ENCODE measurements at regions not wholly inside any gene's neighbourhood (a gene's known extent, or its start where the extent isn't known, plus 50 kb on each side); places are given as distances from the start of the nearest gene placed in this dataset.

- TF ChIP-seq CTCF (IDR thresholded peaks at IDR 0.05; ENCODE audit: insufficient read depth, low read length), result no peak
- no peak overlapping the region for H3K4me3 ChIP-seq (ENCODE audit: low read depth, low read length)
- no peak for DNase-seq (ENCODE audit: low read depth)
These were observed 540.1 kb upstream of the RGS18 start for GRCh38 chr1:191618181-191618580.

DNA sequence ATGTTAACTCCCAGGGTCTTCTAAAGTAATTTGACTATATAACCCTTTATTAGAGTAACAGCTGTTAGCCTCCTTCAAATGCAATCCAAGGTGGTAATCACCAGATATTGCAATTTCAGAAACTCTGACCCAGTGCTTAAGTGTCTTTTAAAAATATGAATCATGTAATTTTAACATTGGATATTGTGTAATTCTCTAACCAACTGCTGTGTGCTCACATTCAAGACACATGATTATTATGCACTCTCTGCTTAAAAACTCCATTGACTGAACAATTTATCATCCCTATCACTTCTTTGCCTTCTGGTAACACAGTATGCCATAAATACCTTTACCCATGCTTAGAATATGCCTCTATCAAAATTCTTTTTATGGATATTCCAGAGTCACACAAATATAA is 537.4 kb upstream of the RGS18 start:
- no peak for TF ChIP-seq CTCF (IDR thresholded peaks at IDR 0.05; ENCODE audit: insufficient read depth, low read length)
- no peak overlapping the region for H3K4me3 ChIP-seq (ENCODE audit: low read depth, low read length)
- DNase-seq (ENCODE audit: low read depth), result no peak

DNA sequence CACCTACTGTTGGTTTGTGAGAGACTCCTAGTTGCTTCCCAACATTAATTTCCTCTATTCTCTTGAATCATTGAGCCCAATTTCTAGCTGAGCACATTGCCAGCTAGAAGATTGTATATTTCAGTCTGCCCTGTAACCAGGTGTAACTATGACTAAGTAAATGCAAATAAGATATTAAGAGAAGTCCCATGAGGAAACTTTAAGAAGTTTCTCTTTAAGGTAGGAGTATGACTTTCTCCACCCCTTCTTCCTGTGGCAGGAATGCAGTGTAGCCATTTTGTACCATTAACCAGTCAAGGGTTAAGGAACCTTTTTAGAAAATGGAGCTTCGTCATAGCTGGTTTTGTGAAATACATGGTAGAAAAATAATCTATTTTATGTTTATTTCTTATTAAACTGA is 534.2 kb upstream of the RGS18 start:
- TF ChIP-seq CTCF (IDR thresholded peaks at IDR 0.05; ENCODE audit: insufficient read depth, low read length), result no peak
- no peak for DNase-seq (ENCODE audit: low read depth)
- no peak overlapping the region for H3K4me3 ChIP-seq (ENCODE audit: low read depth, low read length)

- DNase-seq (ENCODE audit: low read depth), result no peak
- TF ChIP-seq CTCF (IDR thresholded peaks at IDR 0.05; ENCODE audit: insufficient read depth, low read length), result no peak
- H3K4me3 ChIP-seq (ENCODE audit: low read depth, low read length), result no peak overlapping the region
These were observed 528.4 kb upstream of the RGS18 start for GRCh38 chr1:191629836-191630235.

DNA sequence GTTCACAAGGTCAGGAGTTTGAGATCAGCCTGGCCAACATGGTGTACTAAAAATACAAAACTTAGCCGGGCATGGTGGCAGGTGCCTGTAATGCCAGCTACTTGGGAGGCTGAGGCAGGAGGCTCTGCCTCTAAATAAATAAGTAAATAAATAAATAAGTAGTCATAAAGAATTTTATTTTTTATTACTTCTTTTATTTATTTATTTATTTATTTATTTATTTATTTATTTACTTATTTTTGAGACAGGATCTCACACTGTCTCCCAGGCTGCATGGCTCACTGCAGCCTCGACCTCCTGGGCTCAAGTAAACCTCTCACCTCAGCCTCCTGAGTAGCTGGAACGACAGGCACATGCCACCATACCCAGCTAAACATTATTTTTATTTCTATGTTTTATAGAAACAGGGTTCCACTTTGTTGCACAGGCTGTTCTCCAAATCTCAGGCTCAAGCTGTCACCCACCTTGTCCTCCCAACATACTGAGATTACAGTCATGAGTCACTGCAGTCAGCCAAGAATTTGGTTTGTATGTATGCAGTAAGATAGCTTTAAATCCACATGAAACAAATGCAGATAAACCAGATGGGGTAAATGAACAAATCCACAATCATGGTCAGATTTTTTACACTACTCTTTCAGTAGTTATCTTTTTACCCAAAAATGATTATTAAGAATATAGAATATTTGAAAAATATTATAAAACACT is 523.3 kb upstream of the RGS18 start:
- H3K4me3 ChIP-seq (ENCODE audit: low read depth, low read length), result no peak overlapping the region
- no peak for TF ChIP-seq CTCF (IDR thresholded peaks at IDR 0.05; ENCODE audit: insufficient read depth, low read length)
- no peak for DNase-seq (ENCODE audit: low read depth)

DNA sequence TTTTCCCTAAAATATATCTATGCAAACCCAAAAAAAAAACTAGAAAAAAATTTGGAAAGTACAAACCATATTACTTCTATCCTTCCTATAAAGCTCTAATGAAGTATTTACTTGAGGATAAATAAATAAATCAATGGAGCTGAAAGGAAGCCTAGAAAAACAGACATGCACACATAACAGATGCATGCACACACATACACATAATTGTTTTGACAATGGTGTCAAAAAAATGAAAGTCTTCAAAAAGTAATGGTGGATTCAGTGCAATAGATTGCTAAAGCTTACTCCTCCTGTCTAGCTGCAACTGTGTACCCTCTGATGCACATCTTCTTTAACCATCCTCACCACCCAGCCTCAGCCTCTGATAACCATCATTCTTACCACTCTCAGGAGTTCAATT is 521.9 kb upstream of the RGS18 start:
- DNase-seq (ENCODE audit: low read depth), result no peak
- TF ChIP-seq CTCF (IDR thresholded peaks at IDR 0.05; ENCODE audit: insufficient read depth, low read length), result no peak
- H3K4me3 ChIP-seq (ENCODE audit: low read depth, low read length), result no peak overlapping the region

All from fibroblast of the aortic adventitia (primary cell).